HCT116 (cell line): ENCODE measurements at regions not wholly inside any gene's neighbourhood (a gene's known extent, or its start where the extent isn't known, plus 50 kb on each side); places are given as distances from the start of the nearest gene placed in this dataset.

Source experiments
- ATAC-seq: fragments of 200-7000 bp; cut with Tn5 transposase; 2 replicates; pipeline ENCODE4 v1.9.1; 2020; ENCODE audit warnings: mild to moderate bottlenecking, moderate library complexity
- BruUV-seq: library from RNA; stranded (reverse); fragments of 400-500 nt; replicated peaks from 2 replicates; lab custom pipeline; 2021; lab: Mats Ljungman, UMichigan
- CTCF ChIA-PET: fragments of 300-600 bp; sonication (Branson Sonifier 250); formaldehyde crosslinking; loops from one replicate; lab custom pipeline; 2021; ENCODE audit warnings: antibody characterized with exemption; lab: Charles Lee
- POLR2A ChIA-PET: fragments of 300-600, 350-600 bp; sonication (Branson Sonifier 250); formaldehyde crosslinking; loops from one replicate; lab custom pipeline; 2021; ENCODE audit warnings: antibody characterized with exemption; lab: Charles Lee
- RAD21 ChIA-PET, 2 experiments: fragments of 300-600 bp; sonication (Branson Sonifier 250); formaldehyde crosslinking; loops; one replicate each; lab custom pipeline; 2023; ENCODE audit warnings: low total read pairs in 2 of 2; ENCODE audit not compliant: uncharacterized antibody in 2 of 2, unreplicated experiment in 2 of 2, low non-redundant PET in 1 of 2; lab: Charles Lee
- DNase-seq: peaks from one replicate; pipeline ENCODE4 v3.0.0-alpha.2; 2010; ENCODE audit warnings: low read depth, low spot score
- H2AFZ ChIP-seq: fragments of 200-600 bp; shearing (Covaris generic), sonication (generic); 2 replicates; pipeline ENCODE4 v1.6.1; 2017; ENCODE audit warnings: low read depth, mixed run types, mixed read lengths, antibody characterized with exemption, low read length; ENCODE audit not compliant: poor library complexity, severe bottlenecking
- H3K27ac ChIP-seq: 2 replicates; pipeline ENCODE4 v1.5.1; 2012; ENCODE audit warnings: low read depth, low read length
- H3K27me3 ChIP-seq: fragments of 200-600 bp; sonication (generic); 2 replicates; pipeline ENCODE4 v1.6.1; 2016; ENCODE audit warnings: mixed run types, low read length, mixed read lengths; ENCODE audit not compliant: insufficient read depth
- H3K36me3 ChIP-seq, 2 experiments: fragments of 200-500 bp in 1 of 2; fragments of 200-600 bp in 1 of 2; sonication (Bioruptor generic) in 1 of 2; sonication (generic) in 1 of 2; 2 replicates each; pipeline versions ENCODE4 v1.5.1 to v1.6.1; 2014 to 2016; ENCODE audit warnings: low read length in 2 of 2, inconsistent platforms in 1 of 2, mixed read lengths in 1 of 2, mixed run types in 1 of 2; ENCODE audit not compliant: insufficient read depth in 2 of 2, control insufficient read depth in 1 of 2
- H3K4me1 ChIP-seq, 2 experiments: fragments of 200-600 bp in 1 of 2; sonication (generic) in 1 of 2; 2 replicates each; pipeline versions ENCODE4 v1.5.1 to v1.6.1; 2012 to 2017; ENCODE audit warnings: low read length in 2 of 2, inconsistent platforms in 1 of 2, mild to moderate bottlenecking in 1 of 2, mixed read lengths in 1 of 2, mixed run types in 1 of 2, moderate library complexity in 1 of 2; ENCODE audit not compliant: insufficient read depth in 2 of 2, control insufficient read depth in 1 of 2
- H3K4me2 ChIP-seq: fragments of 200-600 bp; sonication (generic); 2 replicates; pipeline ENCODE4 v1.6.1; 2017; ENCODE audit warnings: mixed run types, low read length, mixed read lengths
- H3K4me3 ChIP-seq, 2 experiments: fragments of 200-600 bp in 1 of 2; sonication (generic) in 1 of 2; replicated peaks in 1 of 2; 2 replicates each; pipeline ENCODE4 v1.5.1; 2011 to 2016; ENCODE audit warnings: low read length in 2 of 2, control low read depth in 1 of 2, low read depth in 1 of 2, mild to moderate bottlenecking in 1 of 2, mixed read lengths in 1 of 2, mixed run types in 1 of 2
- H3K79me2 ChIP-seq: fragments of 200-600 bp; sonication (generic); 2 replicates; pipeline ENCODE4 v1.6.1; 2017; ENCODE audit warnings: mild to moderate bottlenecking, mixed run types, low read length, moderate library complexity, mixed read lengths; ENCODE audit not compliant: insufficient read depth
- H3K9ac ChIP-seq: fragments of 200-600 bp; sonication (generic); 2 replicates; pipeline ENCODE4 v1.6.1; 2016; ENCODE audit warnings: low read length, mixed read lengths
- H3K9me2 ChIP-seq: fragments of 200-600 bp; sonication (generic), shearing (Covaris generic); 2 replicates; pipeline ENCODE4 v1.6.1; 2017; ENCODE audit warnings: mixed run types, mild to moderate bottlenecking, moderate library complexity; ENCODE audit not compliant: insufficient read depth
- H3K9me3 ChIP-seq, 2 experiments: fragments of 200-500 bp in 1 of 2; fragments of 200-600 bp in 1 of 2; sonication (Bioruptor generic) in 1 of 2; sonication (generic) in 1 of 2; 2 replicates each; pipeline ENCODE4 v1.6.1; 2014 to 2017; ENCODE audit warnings: low read length in 2 of 2, mixed read lengths in 2 of 2, inconsistent platforms in 1 of 2, low read depth in 1 of 2, mild to moderate bottlenecking in 1 of 2, mixed run types in 1 of 2, moderate library complexity in 1 of 2; ENCODE audit not compliant: control insufficient read depth in 1 of 2, insufficient read depth in 1 of 2
- H4K20me1 ChIP-seq: fragments of 200-600 bp; sonication (generic), shearing (Covaris generic); 2 replicates; pipeline ENCODE4 v1.6.1; 2017; ENCODE audit warnings: mixed run types, mild to moderate bottlenecking, moderate library complexity; ENCODE audit not compliant: insufficient read depth
- CBX3 ChIP-seq: IDR thresholded peaks from 2 replicates; pipeline ENCODE4 v1.6.1; 2012; ENCODE audit warnings: low read depth
- EGR1 ChIP-seq: IDR thresholded peaks from 2 replicates; pipeline ENCODE4 v1.6.1; 2012; ENCODE audit warnings: low read depth
- ELF1 ChIP-seq: IDR thresholded peaks from 2 replicates; pipeline ENCODE4 v1.6.1; 2012; ENCODE audit warnings: low read depth, borderline replicate concordance
- EZH2 ChIP-seq: fragments of 200-600 bp; sonication (generic); IDR thresholded peaks from 2 replicates; pipeline ENCODE4 v1.6.1; 2017; ENCODE audit warnings: antibody characterized with exemption, mixed run types
- EZH2phosphoT487 ChIP-seq: fragments of 200-600 bp; IDR thresholded peaks from 2 replicates; pipeline ENCODE4 v1.6.1; 2018; ENCODE audit warnings: antibody characterized with exemption, borderline replicate concordance
- JUND ChIP-seq: IDR thresholded peaks from 2 replicates; pipeline ENCODE4 v1.6.1; 2012
- POLR2A ChIP-seq: IDR thresholded peaks from 2 replicates; pipeline ENCODE4 v1.7.0; 2011; ENCODE audit warnings: borderline replicate concordance; ENCODE audit not compliant: insufficient read depth, insufficient read length; ENCODE audit errors: extremely low read depth
- POLR2AphosphoS5 ChIP-seq: IDR thresholded peaks from 2 replicates; pipeline ENCODE4 v1.6.1; 2011; ENCODE audit warnings: mild to moderate bottlenecking, low read depth, low read length, moderate library complexity
- SIN3A ChIP-seq: IDR thresholded peaks from 2 replicates; pipeline ENCODE4 v1.6.1; 2012; ENCODE audit warnings: low read depth
- SP1 ChIP-seq: IDR thresholded peaks from 2 replicates; pipeline ENCODE4 v1.6.1; 2012; ENCODE audit warnings: low read depth
- ZFX ChIP-seq: fragments of 450-650 bp; IDR thresholded peaks from 2 replicates; pipeline ENCODE4 v1.6.1; 2017
- intact Hi-C: fragments of 100-400 bp; cut with micrococcal nuclease; formaldehyde crosslinking; loops from 2 replicates; pipeline ENCODE4 v1.10.0; 2022
- TF ChIP-seq, protein P1 (sequence below): IDR thresholded peaks from 2 replicates; pipeline ENCODE4 v1.6.1; 2011; ENCODE audit warnings: mild to moderate bottlenecking, low read length, moderate library complexity; ENCODE audit not compliant: insufficient replicate concordance; ENCODE audit errors: extremely low read depth
- TF ChIP-seq, protein P2 (sequence below): IDR thresholded peaks from 2 replicates; pipeline ENCODE4 v1.6.1; 2012
- TF ChIP-seq, protein P3 (sequence below), 3 experiments: fragments of 200-600 bp in 1 of 3; sonication (generic) in 1 of 3; IDR thresholded peaks in 2 of 3; conservative IDR thresholded peaks in 1 of 3; 2 replicates each; pipeline ENCODE4 v1.5.1; 2012 to 2017; ENCODE audit warnings: low read depth in 2 of 3, low read length in 2 of 3, antibody characterized with exemption in 1 of 3, borderline replicate concordance in 1 of 3, control low read depth in 1 of 3, mild to moderate bottlenecking in 1 of 3, mixed read lengths in 1 of 3, mixed run types in 1 of 3, moderate library complexity in 1 of 3; ENCODE audit not compliant: insufficient read depth in 1 of 3

DNA sequence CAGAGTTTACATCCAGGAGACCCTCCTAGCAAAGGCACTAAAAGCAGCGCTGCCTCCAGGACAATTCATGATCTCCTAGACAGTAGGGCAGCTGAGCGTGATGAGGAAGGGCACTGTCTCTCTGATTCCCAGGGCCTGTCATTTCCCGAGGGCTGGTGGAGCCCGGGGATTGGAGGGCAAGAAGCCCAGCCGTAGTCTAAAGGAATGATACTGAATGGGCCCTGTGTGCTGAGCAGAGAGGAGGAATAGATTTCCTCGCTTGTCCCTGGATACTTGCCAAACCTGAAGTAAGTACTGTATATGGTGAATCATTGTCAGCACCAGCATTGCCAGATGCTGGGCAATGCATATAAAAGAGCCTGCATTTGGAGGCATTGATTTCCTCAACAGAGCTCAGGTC is 88.0 kb upstream of the SLITRK2 start:
- DNase-seq = no peak
- Histone ChIP-seq H3K9ac (no peak overlapping the region), H3K27ac (no peak overlapping the region), H3K79me2 (no peaks in the 10 kb centered on the region), H2AFZ (no peak overlapping the region), H3K9me2 (no peaks in the 10 kb centered on the region), H4K20me1 (no peaks in the 10 kb centered on the region), H3K27me3 (no peaks in the 10 kb centered on the region), H3K4me3 (no peak overlapping the region), H3K4me1 (no peaks in the 10 kb centered on the region), H3K4me2 (no peak overlapping the region), H3K9me3 (no peaks in the 10 kb centered on the region), H3K36me3 (no peaks in the 10 kb centered on the region)
- RAD21 ChIA-PET = no interaction called here
- intact Hi-C loops = no loop called here
- TF ChIP-seq SIN3A (no peak), EZH2phosphoT487 (no peak), ZFX (no peak), JUND (no peak), EGR1 (no peak), CBX3 (no peak), POLR2A (no peak), SP1 (no peak)
- TF ChIP-seq, protein P1, sequence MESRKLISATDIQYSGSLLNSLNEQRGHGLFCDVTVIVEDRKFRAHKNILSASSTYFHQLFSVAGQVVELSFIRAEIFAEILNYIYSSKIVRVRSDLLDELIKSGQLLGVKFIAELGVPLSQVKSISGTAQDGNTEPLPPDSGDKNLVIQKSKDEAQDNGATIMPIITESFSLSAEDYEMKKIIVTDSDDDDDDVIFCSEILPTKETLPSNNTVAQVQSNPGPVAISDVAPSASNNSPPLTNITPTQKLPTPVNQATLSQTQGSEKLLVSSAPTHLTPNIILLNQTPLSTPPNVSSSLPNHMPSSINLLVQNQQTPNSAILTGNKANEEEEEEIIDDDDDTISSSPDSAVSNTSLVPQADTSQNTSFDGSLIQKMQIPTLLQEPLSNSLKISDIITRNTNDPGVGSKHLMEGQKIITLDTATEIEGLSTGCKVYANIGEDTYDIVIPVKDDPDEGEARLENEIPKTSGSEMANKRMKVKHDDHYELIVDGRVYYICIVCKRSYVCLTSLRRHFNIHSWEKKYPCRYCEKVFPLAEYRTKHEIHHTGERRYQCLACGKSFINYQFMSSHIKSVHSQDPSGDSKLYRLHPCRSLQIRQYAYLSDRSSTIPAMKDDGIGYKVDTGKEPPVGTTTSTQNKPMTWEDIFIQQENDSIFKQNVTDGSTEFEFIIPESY = no peak
- TF ChIP-seq, protein P2, sequence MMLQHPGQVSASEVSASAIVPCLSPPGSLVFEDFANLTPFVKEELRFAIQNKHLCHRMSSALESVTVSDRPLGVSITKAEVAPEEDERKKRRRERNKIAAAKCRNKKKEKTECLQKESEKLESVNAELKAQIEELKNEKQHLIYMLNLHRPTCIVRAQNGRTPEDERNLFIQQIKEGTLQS = no peak
- no TSS peak for BruUV-seq
- no peak for ATAC-seq
- CTCF ChIA-PET = no interaction called here
- POLR2A ChIA-PET = no interaction called here

DNA sequence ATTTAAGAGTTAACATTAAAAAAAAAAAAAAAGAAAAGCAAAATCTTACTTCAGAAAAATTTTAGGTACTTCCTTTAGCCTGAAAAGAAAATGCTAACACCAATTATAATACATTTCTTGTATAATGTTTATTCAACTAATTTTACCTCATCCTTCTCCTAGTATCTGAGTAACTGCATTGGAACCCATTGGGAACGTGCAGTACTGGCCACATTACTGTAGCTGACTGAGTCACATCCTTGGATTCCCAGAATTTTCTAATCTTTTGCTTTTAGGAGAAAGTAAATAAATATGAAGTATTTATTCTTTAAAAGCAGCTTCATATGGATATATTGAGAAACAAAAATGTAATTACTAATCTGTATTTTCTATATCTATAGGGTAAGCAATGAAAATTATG is 82.6 kb upstream of the SLITRK2 start:
- no TSS peak for BruUV-seq
- ChIA-PET CTCF (no interaction called here), RAD21 (no interaction called here), POLR2A (no interaction called here)
- H4K20me1 ChIP-seq = no peaks in the 10 kb centered on the region
- no peaks in the 10 kb centered on the region for H3K9me3 ChIP-seq
- no peaks in the 10 kb centered on the region for H3K9me2 ChIP-seq
- no peak overlapping the region for H3K9ac ChIP-seq
- H3K4me1 ChIP-seq = no peaks in the 10 kb centered on the region
- DNase-seq (no peak), ATAC-seq (no peak)
- H3K4me2 ChIP-seq = no peak overlapping the region
- H2AFZ ChIP-seq = no peak overlapping the region
- no peak overlapping the region for H3K27ac ChIP-seq
- no peaks in the 10 kb centered on the region for H3K79me2 ChIP-seq
- no peak overlapping the region for H3K4me3 ChIP-seq
- intact Hi-C loops = no loop called here
- no peaks in the 10 kb centered on the region for H3K27me3 ChIP-seq
- H3K36me3 ChIP-seq = no peaks in the 10 kb centered on the region
- no peak for TF ChIP-seq POLR2AphosphoS5
- TF ChIP-seq CBX3 = no peak
- TF ChIP-seq EZH2 = no peak
- TF ChIP-seq, protein P2 = no peak
- TF ChIP-seq ZFX = no peak
- TF ChIP-seq SP1 = no peak
- TF ChIP-seq ELF1 = no peak
- TF ChIP-seq, protein P3, sequence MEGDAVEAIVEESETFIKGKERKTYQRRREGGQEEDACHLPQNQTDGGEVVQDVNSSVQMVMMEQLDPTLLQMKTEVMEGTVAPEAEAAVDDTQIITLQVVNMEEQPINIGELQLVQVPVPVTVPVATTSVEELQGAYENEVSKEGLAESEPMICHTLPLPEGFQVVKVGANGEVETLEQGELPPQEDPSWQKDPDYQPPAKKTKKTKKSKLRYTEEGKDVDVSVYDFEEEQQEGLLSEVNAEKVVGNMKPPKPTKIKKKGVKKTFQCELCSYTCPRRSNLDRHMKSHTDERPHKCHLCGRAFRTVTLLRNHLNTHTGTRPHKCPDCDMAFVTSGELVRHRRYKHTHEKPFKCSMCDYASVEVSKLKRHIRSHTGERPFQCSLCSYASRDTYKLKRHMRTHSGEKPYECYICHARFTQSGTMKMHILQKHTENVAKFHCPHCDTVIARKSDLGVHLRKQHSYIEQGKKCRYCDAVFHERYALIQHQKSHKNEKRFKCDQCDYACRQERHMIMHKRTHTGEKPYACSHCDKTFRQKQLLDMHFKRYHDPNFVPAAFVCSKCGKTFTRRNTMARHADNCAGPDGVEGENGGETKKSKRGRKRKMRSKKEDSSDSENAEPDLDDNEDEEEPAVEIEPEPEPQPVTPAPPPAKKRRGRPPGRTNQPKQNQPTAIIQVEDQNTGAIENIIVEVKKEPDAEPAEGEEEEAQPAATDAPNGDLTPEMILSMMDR (IDR thresholded peaks at IDR 0.05 in 2 of 3, conservative IDR thresholded peaks at IDR 0.05 in 1 of 3; ENCODE audit: borderline replicate concordance in 1 of 3, insufficient read depth in 1 of 3, low read depth in 2 of 3, low read length in 2 of 3) = no peak
